AG08396 (cell line): ENCODE measurements at regions not wholly inside any gene's neighbourhood (a gene's known extent, or its start where the extent isn't known, plus 50 kb on each side); places are given as distances from the start of the nearest gene placed in this dataset.

Experiments
- DNase-seq: peaks from one replicate; pipeline ENCODE4 v3.0.0; 2012; ENCODE audit warnings: low spot score, mixed read lengths

DNA sequence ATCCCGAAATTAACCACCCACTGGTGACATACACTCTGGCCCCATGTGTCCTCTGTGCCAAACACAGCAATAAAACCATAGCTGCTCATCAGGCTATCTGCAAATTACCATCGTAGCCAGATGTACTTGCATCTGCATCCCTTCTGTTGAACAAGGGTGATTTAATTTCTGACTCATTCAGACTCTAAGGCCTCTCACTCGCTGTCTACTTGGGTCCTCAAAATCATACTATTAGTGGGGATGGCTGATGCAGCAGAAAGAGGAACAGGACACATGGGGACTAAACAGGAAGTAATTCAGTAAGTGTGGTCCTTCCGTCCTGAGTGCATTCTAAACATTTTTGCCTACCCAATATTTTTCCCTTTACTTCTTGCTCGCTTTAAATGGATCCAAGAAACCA lies 2275.0 kb upstream of the PCDH20 start:
- DNase-seq: no peak

DNA sequence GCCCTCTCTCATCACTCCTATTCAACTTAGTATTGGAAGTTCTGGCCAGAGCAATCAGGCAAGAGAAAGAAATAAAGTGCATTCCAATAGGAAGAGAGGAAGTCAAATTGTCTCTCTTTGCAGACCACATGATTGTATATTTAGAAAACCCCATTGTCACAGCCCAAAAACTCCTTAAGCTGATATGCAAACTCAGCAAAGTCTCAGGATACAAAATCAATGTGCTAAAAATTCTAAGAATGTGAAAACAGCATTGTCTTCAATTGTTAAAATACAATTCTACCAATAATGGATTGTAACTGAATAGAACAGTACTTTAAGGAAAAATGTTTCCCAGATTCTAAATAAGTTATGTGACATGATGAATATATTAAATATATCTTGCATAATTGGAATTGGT lies 2269.2 kb upstream of the PCDH20 start:
- DNase-seq: no peak

DNA sequence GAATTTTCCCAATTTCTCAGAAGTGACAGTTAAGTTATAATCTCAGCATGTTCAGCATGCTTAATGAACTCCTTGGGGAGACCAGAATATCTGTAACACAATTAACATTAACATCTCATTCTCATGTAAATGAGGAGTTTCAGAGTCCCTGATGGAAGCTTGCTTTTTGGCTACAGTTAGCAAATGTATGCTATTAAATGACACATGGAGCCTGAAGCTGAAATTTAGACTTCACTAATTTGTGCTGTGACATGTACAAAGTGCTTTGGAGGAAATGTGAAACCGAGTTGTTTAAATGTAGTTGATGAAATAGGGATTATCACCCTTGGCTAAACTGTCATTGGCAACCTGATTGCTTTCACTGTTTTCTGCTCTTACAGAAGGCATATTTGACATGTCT lies 2265.1 kb upstream of the PCDH20 start:
- no peak for DNase-seq

DNA sequence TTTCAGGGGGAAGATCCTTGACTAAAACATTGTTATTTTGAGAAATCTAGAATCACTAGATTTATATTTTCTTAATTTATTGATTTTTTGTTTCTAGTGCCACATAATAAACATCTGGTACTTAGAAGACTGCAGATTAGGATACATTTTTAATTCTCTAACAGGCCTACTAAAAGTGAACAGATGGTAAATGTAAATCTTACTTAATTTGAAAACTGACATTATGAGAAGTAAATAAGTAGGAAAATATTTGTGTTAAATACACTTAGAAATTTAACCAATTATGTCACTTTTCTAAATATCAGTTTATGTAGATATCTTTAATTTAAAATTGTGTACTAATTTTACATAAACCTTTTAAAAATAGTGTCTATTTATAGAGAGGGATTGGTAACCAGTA lies 2255.6 kb upstream of the PCDH20 start:
- DNase-seq: no peak

DNA sequence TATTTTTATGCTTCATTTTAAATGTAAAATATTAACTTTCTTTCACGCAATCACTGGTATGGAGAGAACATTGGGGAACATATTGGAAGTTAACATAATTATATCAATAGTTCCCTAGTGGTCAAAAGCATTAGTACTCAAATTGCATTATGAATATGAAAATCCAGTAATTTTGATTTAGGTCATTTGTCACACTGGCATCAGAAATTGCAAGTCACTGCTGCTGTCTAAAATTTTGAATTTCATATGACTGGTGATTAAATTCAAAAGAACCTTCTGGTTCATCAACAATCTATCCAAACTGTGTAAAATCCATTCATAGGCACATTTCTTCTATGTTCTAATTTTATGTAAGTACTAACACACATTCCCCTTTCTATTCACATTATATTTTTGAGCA lies 2235.7 kb upstream of the PCDH20 start:
- no peak for DNase-seq

DNA sequence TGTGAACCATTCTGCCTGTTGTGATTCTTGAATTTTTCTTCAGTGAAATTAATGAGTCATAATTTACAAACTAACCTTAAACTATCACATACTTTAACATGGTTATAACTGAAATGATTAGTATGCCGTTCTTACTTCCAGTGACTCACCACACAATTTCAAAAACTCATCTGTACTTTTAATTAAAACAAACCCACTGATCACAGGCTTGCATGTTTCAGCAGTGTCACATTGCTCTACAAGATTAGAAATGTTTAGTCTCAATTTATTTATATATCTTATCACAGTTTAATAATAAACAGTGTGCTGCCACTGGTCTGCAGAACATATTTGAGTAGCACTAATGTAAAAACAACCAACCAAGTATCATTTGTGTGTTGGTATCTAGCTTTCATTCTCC lies 2227.9 kb upstream of the PCDH20 start:
- DNase-seq: no peak

DNA sequence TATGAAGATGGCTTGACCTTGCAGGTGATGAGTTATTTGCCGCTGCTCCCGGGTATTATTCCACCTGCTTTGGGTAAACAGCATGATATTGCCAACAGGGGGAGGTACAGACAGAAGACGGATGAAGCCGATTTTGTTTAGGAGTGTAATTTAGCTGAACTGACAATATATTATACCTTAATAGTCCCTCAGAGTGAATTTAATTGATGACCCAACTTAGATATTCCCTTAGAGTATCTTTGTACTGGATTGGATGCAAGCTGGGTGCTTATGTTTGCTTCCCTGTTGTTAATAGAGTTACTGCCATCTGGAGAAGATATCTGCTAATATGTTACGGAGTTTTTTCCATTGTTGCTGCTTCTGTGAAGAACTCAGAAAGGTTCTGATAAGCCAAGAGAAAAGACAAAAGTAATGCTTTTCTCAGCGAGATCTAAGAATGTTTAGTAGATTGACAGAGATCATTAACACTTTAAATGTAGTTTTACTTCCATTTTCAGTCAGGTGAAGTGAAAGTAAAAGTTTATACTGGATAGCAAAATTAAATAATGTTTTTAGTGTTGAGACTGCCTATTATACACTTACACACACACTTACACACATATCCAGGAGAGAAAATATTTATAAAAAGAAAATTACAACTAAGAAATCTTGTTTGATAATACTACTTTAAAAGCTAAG lies 2220.8 kb upstream of the PCDH20 start:
- DNase-seq: no peak

DNA sequence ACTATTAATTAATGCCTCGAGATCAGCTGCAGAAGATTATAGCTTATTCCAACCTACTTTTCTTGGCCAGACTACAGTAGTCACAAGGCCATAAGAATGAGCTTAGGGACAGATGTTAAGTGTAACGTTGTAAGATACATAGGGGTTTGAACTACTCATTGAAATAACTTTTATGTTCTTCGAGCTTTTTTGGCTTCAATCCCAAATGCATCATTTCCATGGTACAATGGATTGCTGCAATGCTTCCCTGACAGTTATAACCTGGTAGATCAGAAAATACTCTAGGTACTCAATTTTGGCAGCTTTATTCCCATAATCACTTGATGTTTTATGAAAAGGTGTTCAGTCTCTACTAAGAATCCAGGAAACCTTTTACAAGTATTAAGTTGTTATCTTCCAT lies 2216.7 kb upstream of the PCDH20 start:
- DNase-seq: no peak

DNA sequence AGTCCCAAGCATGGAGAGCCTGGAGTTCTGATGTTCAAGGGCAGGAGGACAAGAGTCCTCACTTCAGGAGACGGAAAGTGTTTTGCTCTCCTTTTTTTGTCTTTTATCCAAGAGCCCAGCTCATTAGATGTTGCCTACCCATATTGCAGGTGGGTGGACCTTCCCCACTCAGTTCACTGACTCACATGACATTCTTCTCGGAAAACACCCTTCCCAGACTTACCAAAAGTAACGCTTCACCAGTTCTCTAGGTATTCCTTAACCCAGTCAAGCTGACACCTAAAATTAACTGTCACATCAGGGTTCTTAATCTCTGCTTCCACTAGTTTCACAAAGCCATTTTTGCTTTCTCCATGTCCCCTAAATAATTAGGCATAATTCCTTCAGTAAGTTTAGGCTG lies 2215.4 kb upstream of the PCDH20 start:
- no peak for DNase-seq

DNA sequence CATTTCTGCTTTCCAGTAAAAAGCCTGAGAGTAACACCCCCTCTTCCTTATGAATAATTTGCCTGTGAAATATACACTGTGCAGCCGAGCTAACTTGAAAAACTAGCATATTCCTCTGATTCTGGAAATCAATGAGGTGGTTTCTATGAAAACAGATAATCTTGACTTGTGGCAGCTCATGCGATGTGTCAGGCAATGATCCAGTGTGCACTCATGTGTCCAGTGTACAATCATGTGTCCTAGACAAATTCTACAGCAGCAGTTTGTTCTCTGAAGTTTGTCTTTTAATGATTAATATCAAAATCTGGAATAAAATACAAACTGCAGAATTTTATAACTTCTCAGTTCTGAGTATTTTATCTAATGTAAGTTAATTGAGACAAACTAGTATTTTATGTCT lies 2213.9 kb upstream of the PCDH20 start:
- no peak for DNase-seq

DNA sequence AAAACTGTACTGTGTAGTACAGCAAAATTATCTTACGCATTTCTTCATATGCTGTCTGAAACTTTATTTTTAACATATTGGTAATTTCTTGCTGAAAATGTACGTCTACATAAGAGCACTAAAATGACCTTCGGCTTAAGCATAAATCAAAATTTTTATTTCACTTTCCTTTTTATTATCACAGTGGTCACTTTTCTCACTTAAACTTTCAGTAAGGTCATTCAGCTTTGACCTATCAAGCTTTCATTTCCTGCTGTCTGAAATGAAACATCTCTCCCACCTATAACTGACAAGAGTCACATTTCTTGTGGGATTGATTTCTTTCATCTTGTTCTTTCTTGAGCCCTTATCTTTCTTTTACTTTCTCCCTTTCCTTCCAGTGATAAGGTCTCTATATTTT lies 2212.7 kb upstream of the PCDH20 start:
- no peak for DNase-seq

DNA sequence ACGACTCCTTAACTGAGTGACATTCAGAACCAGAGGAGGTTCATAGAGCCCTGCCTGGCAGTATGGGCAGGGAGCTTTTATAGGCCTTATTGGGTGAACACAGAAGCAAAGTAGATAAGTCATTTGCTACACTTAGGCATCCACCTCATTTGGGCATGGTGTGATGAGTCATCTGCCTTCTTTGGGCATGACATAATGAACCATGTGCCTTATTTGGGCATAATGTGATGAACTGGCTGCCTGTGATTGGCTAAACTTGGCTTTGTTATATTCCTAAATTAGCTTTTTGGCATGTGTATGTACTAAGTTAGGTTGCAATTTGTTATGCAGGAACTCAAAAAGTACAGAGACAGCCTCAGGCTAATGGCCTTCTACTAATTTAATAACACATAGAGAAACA lies 2210.2 kb upstream of the PCDH20 start:
- no peak for DNase-seq

DNA sequence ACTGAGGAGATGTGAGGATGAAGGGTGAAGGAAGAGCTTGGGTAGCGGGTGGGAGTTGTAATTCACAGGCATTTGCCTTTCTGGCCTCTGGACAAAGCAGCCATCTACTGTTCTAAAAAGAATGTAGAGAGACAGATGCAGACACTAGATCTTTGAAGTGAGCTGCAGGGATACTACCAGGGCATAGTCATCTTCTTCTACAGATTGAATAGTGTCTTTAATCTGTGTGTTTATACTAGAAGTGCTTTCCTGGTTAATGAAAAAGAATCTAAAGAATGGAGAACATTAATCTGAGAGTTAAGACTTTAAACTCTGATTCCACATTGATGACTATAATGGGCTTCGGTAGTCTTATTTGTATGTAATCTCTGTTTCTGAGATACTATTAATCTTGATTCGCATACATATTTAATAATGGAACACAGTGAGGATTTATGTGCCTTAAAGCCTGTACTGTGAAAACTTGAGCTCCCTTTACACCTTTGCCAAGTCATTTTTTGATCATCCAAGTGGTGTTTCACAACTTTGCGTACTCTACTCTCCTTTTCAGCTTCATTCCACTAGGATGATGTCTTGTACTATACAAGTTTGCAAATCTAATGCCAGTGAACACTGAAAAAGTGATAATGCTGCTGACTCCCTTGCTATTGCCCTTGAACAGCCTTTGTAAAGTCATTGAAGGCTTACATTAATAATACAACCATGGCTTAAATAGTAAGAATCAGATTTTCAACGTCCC lies 2199.4 kb upstream of the PCDH20 start:
- no peak for DNase-seq

DNA sequence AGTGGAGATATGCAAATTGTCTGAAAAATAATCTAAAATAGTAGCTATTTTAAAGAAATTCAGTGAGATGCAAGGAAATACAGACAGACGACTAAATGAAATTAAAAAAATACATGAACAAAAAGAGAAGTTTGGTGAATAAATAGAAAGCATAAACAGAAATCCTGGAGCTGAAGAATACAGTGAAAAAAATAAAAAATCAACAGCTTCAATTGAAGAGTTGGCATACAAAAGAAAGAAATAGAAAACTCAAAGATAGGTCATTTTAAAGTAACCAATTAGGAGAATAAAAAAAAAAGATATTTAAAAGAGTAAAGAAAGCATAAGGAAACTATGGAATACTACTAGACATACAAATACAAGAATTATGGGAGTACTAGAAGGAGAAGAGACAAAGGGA lies 2191.5 kb upstream of the PCDH20 start:
- DNase-seq: no peak

DNA sequence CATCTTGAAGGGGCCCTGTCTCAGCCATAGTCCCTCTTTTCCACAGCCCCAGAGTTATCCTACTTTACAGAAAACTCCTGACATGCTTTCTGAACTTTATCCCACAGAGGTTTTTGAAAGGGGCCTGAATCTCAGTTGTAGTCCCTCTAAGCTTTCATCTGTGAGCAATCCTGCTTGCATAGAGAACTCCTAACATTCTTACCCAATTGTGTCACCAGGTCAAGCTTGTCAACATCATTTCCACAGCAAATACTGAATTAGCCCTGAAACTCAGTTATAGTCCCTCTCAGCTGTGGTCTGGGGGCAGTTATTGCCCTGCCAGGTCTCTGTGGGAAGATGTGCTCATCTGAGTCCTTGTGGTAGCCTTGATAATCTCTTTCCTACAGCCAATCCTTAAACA lies 2190.3 kb upstream of the PCDH20 start:
- DNase-seq: no peak

DNA sequence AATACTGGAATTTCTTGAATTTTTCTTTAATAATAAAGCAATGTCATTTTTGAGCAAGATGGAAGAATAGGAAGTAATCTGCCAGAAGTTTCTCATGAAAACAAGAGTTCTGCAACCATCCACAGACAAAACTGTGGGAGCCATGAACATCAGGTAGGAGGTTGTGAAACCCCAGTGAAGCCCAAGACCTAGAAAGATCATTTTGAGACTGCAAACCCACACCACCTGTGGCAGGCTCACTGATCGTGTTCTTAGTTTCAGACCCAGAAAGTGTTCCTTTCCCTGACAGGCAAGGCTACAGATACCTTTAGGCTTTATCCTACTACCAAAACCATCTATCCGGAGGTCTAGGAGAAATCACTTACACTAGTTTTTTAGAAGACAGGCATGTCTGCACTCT lies 2189.8 kb upstream of the PCDH20 start:
- no peak for DNase-seq

DNA sequence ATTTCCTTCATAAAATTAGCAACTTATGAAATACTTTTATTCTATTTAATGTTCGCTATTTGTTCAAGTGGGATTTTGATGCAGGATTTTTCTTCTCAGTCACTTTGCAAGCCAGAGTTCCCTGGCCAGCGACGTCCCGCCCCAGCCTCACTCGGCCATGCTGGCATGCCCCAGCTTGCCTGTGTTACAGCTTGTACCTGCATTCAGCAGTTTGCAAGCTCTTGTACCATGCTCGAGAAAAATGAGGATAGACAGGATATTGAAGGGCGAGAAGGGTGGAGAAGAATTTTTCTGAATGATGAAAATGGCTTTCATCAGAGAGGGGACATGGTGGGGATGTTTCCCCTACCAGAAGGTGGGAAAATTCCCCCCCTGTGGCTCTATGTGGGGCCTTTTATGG lies 2180.2 kb upstream of the PCDH20 start:
- DNase-seq: no peak

DNA sequence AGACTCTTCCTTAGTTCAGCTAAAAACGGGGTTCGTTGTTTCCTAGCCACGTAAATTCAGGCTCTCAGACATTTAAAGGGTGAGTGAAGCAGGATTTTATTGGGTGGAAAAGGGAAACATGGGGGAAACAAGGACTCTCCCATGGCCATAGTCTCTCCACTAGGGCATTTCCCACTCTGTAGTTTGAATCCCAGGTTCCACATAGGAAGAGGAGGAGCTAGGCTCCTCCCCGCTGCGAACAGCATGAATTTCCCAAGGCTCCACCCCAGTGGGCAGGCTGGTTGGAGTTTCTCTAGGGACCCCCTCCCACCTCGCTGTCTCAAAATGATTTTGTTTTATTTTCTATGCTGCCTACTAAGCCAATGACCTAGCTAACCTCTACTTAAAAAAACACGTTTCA lies 2170.8 kb upstream of the PCDH20 start:
- no peak for DNase-seq

DNA sequence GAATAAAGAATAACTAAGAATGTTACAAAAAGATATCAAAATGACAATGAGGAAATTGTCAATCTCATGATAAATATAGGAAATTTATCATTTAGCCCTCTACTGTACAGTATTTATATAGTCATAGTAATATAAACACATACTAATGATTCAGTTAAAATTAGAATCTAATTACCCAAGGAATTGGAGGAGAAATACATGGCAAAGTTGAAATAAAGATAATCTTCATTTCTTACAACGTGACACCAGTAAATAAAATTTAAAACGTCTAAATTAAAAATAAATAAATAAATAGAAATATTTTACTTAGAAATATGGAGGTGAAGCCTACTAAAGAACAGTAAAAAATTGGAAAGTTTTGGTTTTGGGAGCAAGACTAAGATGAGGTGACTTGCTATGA lies 2163.1 kb upstream of the PCDH20 start:
- no peak for DNase-seq

DNA sequence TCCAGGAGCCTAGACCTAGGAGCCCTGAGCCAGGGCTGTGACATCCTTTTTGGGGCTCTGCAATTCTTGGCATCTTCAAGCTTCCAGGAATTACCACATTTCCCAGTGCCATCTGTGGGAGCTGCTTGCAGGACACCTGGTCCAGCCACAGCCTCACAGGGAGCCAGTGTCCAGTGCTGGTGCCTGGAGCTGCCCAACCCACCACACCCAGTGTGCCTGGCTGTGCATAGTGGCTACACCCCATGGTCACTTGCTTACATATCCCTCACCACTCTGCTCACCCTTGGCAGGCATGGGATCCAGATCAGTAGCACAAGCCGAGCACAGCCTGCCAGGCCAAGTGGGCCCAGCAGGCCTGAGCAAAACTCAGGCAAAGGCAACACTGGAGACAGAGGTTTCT lies 2151.4 kb upstream of the PCDH20 start:
- no peak for DNase-seq

DNA sequence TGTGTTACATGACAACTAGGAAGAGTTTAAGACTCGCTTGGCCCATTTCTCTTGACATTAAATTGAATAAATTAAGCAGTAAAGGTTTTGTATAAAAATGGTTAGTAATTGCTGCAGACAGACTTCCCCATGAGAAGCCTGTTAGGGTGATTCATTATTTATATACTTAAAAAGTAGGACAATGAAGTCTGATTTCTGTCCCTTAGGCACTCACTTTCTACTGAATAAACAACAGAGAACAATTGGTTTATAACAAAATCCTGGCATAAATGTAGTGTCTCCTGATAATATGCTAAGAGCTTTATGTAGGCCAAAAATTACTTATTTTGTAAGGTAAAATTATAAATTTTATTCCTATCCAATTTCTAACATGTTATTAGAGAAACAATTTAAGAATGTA lies 2138.5 kb upstream of the PCDH20 start:
- no peak for DNase-seq

DNA sequence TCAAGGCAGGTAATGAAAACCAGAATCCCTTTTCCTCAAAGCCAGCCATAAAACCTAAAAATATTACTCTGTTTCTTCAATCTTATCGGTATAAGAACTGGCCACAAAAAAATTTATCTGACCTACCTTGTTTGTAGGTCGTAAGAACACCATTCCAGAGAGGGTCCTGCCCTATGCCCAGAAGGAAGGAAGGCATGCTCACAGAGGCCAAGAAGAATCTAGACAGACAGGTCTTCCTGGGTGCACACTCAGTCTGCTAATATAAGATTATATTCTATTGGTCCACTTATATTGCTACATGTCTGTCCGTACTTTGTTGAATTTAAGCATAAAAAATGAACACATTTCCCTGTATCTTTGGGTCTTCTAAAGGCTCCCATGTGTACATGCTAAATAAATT lies 2136.1 kb upstream of the PCDH20 start:
- no peak for DNase-seq

DNA sequence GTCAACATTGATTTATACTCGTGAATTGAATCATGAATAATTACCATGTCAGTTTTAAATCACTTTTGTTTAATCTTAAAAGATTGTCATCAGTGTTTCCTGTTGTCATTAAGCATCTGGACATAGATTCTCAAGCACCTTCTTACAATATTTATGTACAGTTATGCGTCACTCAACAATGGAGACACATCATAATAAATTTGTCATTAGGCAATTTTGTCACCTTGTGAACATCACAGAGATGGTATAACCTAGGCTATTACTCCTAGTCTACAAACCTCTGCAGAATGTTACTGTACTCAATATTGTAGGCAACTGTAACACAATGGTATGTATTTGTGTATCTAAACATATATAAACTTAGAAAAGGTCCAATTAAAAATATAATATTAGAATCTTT lies 2130.9 kb upstream of the PCDH20 start:
- DNase-seq: no peak

DNA sequence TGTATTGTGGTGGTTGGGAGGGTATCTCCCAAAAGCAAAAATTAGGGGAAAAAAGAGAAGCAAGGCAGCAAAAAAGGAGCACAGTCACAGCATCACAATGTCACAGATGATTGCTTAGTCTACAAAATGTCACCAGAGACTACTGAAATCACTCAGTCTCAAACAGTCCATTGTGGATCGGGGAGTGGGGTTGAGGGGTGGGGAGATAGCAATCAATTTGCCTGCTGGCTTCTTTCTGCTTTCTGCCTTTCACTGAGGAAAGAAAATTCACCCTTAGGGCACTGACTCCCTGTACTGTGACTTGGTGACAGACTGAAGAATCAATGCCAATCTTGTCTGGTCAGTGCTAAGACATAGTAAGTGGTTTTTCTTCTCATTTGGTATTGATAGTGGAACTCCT lies 2127.1 kb upstream of the PCDH20 start:
- DNase-seq: no peak
